PC-3 (cell line): ENCODE measurements at regions not wholly inside any gene's neighbourhood (a gene's known extent, or its start where the extent isn't known, plus 50 kb on each side); places are given as distances from the start of the nearest gene placed in this dataset.

Source experiments
- ATAC-seq: fragments of 200-7000 bp; cut with Tn5 transposase; 2 replicates; pipeline ENCODE4 v1.9.1; 2020; ENCODE audit warnings: mild to moderate bottlenecking, moderate library complexity
- BruUV-seq: library from RNA; stranded (reverse); fragments of 400-500 nt; replicated peaks from 2 replicates; lab custom pipeline; 2021; lab: Mats Ljungman, UMichigan
- CTCF ChIA-PET: fragments of 300-600 bp; sonication (Branson Sonifier 250); formaldehyde crosslinking; loops from one replicate; lab custom pipeline; 2022; ENCODE audit warnings: antibody characterized with exemption; lab: Charles Lee
- POLR2A ChIA-PET: fragments of 300-600 bp; sonication (Branson Sonifier 250); formaldehyde crosslinking; loops from one replicate; lab custom pipeline; 2022; ENCODE audit warnings: antibody characterized with exemption; ENCODE audit not compliant: unreplicated experiment; lab: Charles Lee
- DNase-seq: peaks from one replicate; pipeline ENCODE4 v3.0.0-alpha.2; 2015
- H2AFZ ChIP-seq: fragments of 300-600 bp; sonication (generic); 2 replicates; pipeline ENCODE4 v1.6.0; 2016; ENCODE audit warnings: antibody characterized with exemption, low read length
- H3F3A ChIP-seq: fragments of 300-600 bp; sonication (generic); one replicate; pipeline ENCODE4 v1.6.0; 2017; ENCODE audit warnings: antibody characterized with exemption, low read length, control low read depth, mild to moderate bottlenecking; ENCODE audit not compliant: unreplicated experiment
- H3K27ac ChIP-seq: fragments of 300-600 bp; sonication (generic); 2 replicates; pipeline ENCODE4 v1.5.1; 2016; ENCODE audit warnings: mild to moderate bottlenecking, low read length
- H3K27me3 ChIP-seq: fragments of 300-600 bp; sonication (generic); 2 replicates; pipeline ENCODE4 v1.6.1; 2016; ENCODE audit warnings: low read length, mixed read lengths
- H3K36me3 ChIP-seq: fragments of 300-600 bp; sonication (generic); 2 replicates; pipeline ENCODE4 v1.6.1; 2016; ENCODE audit warnings: low read depth, mixed run types, low read length, mixed read lengths
- H3K4me1 ChIP-seq: fragments of 300-600 bp; sonication (generic); 2 replicates; pipeline ENCODE4 v1.5.1; 2016; ENCODE audit warnings: low read length; ENCODE audit not compliant: insufficient read depth
- H3K4me2 ChIP-seq: fragments of 300-600 bp; sonication (generic); 2 replicates; pipeline ENCODE4 v1.6.0; 2016; ENCODE audit warnings: low read length
- H3K4me3 ChIP-seq: fragments of 300-600 bp; sonication (generic); 2 replicates; pipeline ENCODE4 v1.5.1; 2016; ENCODE audit warnings: mild to moderate bottlenecking, low read length, mixed read lengths
- H3K79me2 ChIP-seq: fragments of 300-600 bp; sonication (generic); 2 replicates; pipeline ENCODE4 v1.6.1; 2017; ENCODE audit warnings: low read length, mixed read lengths
- H3K9ac ChIP-seq: fragments of 300-600 bp; sonication (generic); 2 replicates; pipeline ENCODE4 v1.6.0; 2016; ENCODE audit warnings: mild to moderate bottlenecking, low read length
- H3K9me2 ChIP-seq: fragments of 300-600 bp; sonication (generic); replicated peaks from 2 replicates; pipeline ENCODE4 v1.6.1; 2016; ENCODE audit warnings: mixed run types, low read length, mixed read lengths
- H3K9me3 ChIP-seq: fragments of 300-600 bp; sonication (generic); 2 replicates; pipeline ENCODE4 v1.6.1; 2016; ENCODE audit warnings: low read length, mixed read lengths
- H4K20me1 ChIP-seq: fragments of 300-600 bp; sonication (generic); 2 replicates; pipeline ENCODE4 v1.6.1; 2016; ENCODE audit warnings: low read length, mixed read lengths
- CTCF ChIP-seq: fragments of 300-600 bp; sonication (generic); conservative IDR thresholded peaks from 2 replicates; pipeline ENCODE4 v1.5.1; 2017; ENCODE audit warnings: antibody characterized with exemption, low read depth, mild to moderate bottlenecking, low read length
- EZH2 ChIP-seq: fragments of 300-600 bp; sonication (generic); IDR thresholded peaks from one replicate; pipeline ENCODE4 v1.6.1; 2017; ENCODE audit warnings: antibody characterized with exemption, mild to moderate bottlenecking, low read length; ENCODE audit not compliant: unreplicated experiment
- EZH2phosphoT487 ChIP-seq: fragments of 300-600 bp; sonication (generic); IDR thresholded peaks from 2 replicates; pipeline ENCODE4 v1.6.1; 2018; ENCODE audit warnings: mild to moderate bottlenecking, antibody characterized with exemption, low read length, borderline replicate concordance
- intact Hi-C: fragments of 100-400 bp; cut with micrococcal nuclease; formaldehyde crosslinking; loops from 2 replicates; pipeline ENCODE4 v1.9.0; 2023

DNA sequence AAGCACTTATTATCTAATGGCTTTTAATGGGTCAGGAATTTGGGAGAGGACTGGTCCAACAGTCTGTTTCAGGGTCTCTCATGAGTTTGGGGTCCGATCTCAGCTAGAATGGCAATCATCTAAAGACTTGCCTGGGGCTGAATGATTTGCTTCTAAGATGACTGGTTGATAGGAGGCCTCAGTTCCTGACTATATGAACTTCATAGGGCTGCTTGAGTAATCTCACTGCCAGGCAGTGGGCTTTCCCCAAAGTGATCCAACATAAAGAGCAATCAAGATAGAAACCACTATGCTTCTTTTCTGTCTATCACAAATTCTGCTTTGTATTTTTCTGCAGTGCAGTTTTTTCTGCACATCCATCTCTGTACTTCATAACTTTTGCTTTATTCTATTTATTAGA, 793.5 kb upstream of the CHAC2 start:
- POLR2A ChIA-PET = no interaction called here
- intact Hi-C loops = no loop called here
- no peaks in the 10 kb centered on the region for H3K36me3 ChIP-seq
- no peak for ATAC-seq
- no peak overlapping the region for H3K4me3 ChIP-seq
- no TSS peak for BruUV-seq
- no peak overlapping the region for H3K9ac ChIP-seq
- H3F3A ChIP-seq = no peaks in the 10 kb centered on the region
- no peak overlapping the region for H2AFZ ChIP-seq
- H3K9me2 ChIP-seq = no peaks in the 10 kb centered on the region
- no peak overlapping the region for H3K4me2 ChIP-seq
- no peaks in the 10 kb centered on the region for H3K27me3 ChIP-seq
- TF ChIP-seq CTCF = no peak
- TF ChIP-seq EZH2phosphoT487 = no peak
- no peak for TF ChIP-seq EZH2
- H4K20me1 ChIP-seq = no peaks in the 10 kb centered on the region
- H3K9me3 ChIP-seq = no peaks in the 10 kb centered on the region
- no peaks in the 10 kb centered on the region for H3K79me2 ChIP-seq
- H3K27ac ChIP-seq = no peak overlapping the region
- no peaks in the 10 kb centered on the region for H3K4me1 ChIP-seq
- CTCF ChIA-PET = no interaction called here
- no peak for DNase-seq

GRCh38 chr2:52970642-52971041, 797.0 kb upstream of the CHAC2 start:
- intact Hi-C loops = no loop called here
- CTCF ChIA-PET = no interaction called here
- H3K9me3 ChIP-seq = no peaks in the 10 kb centered on the region
- no peaks in the 10 kb centered on the region for H3K79me2 ChIP-seq
- ATAC-seq (no peak), DNase-seq (no peak)
- no peak overlapping the region for H3K4me2 ChIP-seq
- H3K9ac ChIP-seq = no peak overlapping the region
- no peaks in the 10 kb centered on the region for H3F3A ChIP-seq
- POLR2A ChIA-PET = no interaction called here
- H3K27me3 ChIP-seq = no peaks in the 10 kb centered on the region
- no peaks in the 10 kb centered on the region for H4K20me1 ChIP-seq
- H3K36me3 ChIP-seq = no peaks in the 10 kb centered on the region
- no TSS peak for BruUV-seq
- no peak for TF ChIP-seq CTCF
- TF ChIP-seq EZH2phosphoT487 = no peak
- TF ChIP-seq EZH2 = no peak
- no peak overlapping the region for H3K27ac ChIP-seq
- H3K4me3 ChIP-seq = no peak overlapping the region
- H3K4me1 ChIP-seq = no peaks in the 10 kb centered on the region
- H3K9me2 ChIP-seq = no peaks in the 10 kb centered on the region
- no peak overlapping the region for H2AFZ ChIP-seq

- H3F3A ChIP-seq = no peaks in the 10 kb centered on the region
- no peaks in the 10 kb centered on the region for H3K9me2 ChIP-seq
- H3K4me3 ChIP-seq = no peak overlapping the region
- no peaks in the 10 kb centered on the region for H3K36me3 ChIP-seq
- no peak for TF ChIP-seq CTCF
- TF ChIP-seq EZH2phosphoT487 = no peak
- TF ChIP-seq EZH2 = no peak
- DNase-seq = no peak
- no peak overlapping the region for H3K27ac ChIP-seq
- H2AFZ ChIP-seq = no peak overlapping the region
- no peaks in the 10 kb centered on the region for H3K79me2 ChIP-seq
- POLR2A ChIA-PET = no interaction called here
- BruUV-seq = no TSS peak
- no peaks in the 10 kb centered on the region for H3K4me1 ChIP-seq
- no peak overlapping the region for H3K9ac ChIP-seq
- H3K27me3 ChIP-seq = no peaks in the 10 kb centered on the region
- CTCF ChIA-PET = no interaction called here
- H4K20me1 ChIP-seq = no peaks in the 10 kb centered on the region
- no peaks in the 10 kb centered on the region for H3K9me3 ChIP-seq
- no peak for ATAC-seq
- H3K4me2 ChIP-seq = no peak overlapping the region
- intact Hi-C loops = no loop called here
These were observed 799.6 kb upstream of the CHAC2 start for GRCh38 chr2:52968043-52968442.
